Activated naive CD8-positive, alpha-beta T cell treated with anti-CD3 and anti-CD28 coated beads, Interleukin-2, amount 50 U/mL, for 16 hours (primary cell): ENCODE measurements at regions not wholly inside any gene's neighbourhood (a gene's known extent, or its start where the extent isn't known, plus 50 kb on each side); places are given as distances from the start of the nearest gene placed in this dataset.
"Not testable (repeated sequence)": the region's sequence is repeated elsewhere in the genome, so short reads cannot be mapped to it uniquely, and the experiment has no call there.

Experiments used
- DNase-seq: peaks from one replicate; pipeline ENCODE4 v3.0.0-alpha.2; 2020; ENCODE audit warnings: low read depth, low spot score

- not testable (repeated sequence) for DNase-seq
Measured at GRCh38 chr7:6938284-6938683, 112.2 kb upstream of the CCZ1B start.

GRCh38 chr7:6939126-6939525 is 113.1 kb upstream of the CCZ1B start:
- DNase-seq, result not testable (repeated sequence)

- DNase-seq, result not testable (repeated sequence)
Measured at GRCh38 chr7:6939896-6940295, 113.8 kb upstream of the CCZ1B start.

- DNase-seq, result not testable (repeated sequence)
Measured at GRCh38 chr7:6946873-6947272, 120.8 kb upstream of the CCZ1B start.

- not testable (repeated sequence) for DNase-seq
Measured at GRCh38 chr7:6950231-6950630, 124.2 kb upstream of the CCZ1B start.

- DNase-seq, result not testable (repeated sequence)
Measured at GRCh38 chr7:6951553-6951952, 125.5 kb upstream of the CCZ1B start.

GRCh38 chr7:6953138-6953797 is 127.2 kb upstream of the CCZ1B start:
- DNase-seq, result not testable (repeated sequence)

GRCh38 chr7:6953798-6954181 is 127.7 kb upstream of the CCZ1B start:
- DNase-seq, result not testable (repeated sequence)

- DNase-seq, result not testable (repeated sequence)
Measured at GRCh38 chr7:6955385-6955784, 129.3 kb upstream of the CCZ1B start.

GRCh38 chr7:6955990-6956566 is 130.0 kb upstream of the CCZ1B start:
- not testable (repeated sequence) for DNase-seq

- DNase-seq, result not testable (repeated sequence)
Measured at GRCh38 chr7:6958371-6958770, 132.3 kb upstream of the CCZ1B start.

GRCh38 chr7:6959942-6960341 is 133.9 kb upstream of the CCZ1B start:
- not testable (repeated sequence) for DNase-seq

- not testable (repeated sequence) for DNase-seq
Measured at GRCh38 chr7:6962871-6963270, 136.8 kb upstream of the CCZ1B start.

- DNase-seq, result peak; percentile 17
Measured at GRCh38 chr7:6965051-6965450, 139.0 kb upstream of the CCZ1B start.

- DNase-seq, result not testable (repeated sequence)
Measured at GRCh38 chr7:6970180-6970579, 144.1 kb upstream of the CCZ1B start.

GRCh38 chr7:6974876-6975275 is 148.8 kb upstream of the CCZ1B start:
- DNase-seq, result not testable (repeated sequence)

- not testable (repeated sequence) for DNase-seq
Measured at GRCh38 chr7:6975346-6975745, 149.3 kb upstream of the CCZ1B start.

GRCh38 chr7:6977368-6977767 is 151.3 kb upstream of the CCZ1B start:
- not testable (repeated sequence) for DNase-seq

GRCh38 chr7:6978326-6978725 is 152.3 kb upstream of the CCZ1B start:
- not testable (repeated sequence) for DNase-seq

- DNase-seq, result not testable (repeated sequence)
Measured at GRCh38 chr7:6979456-6979855, 153.4 kb upstream of the CCZ1B start.

GRCh38 chr7:6982375-6982774 is 156.3 kb upstream of the CCZ1B start:
- DNase-seq, result not testable (repeated sequence)

- DNase-seq, result not testable (repeated sequence)
Measured at GRCh38 chr7:6986892-6987291, 160.8 kb upstream of the CCZ1B start.

GRCh38 chr7:6988608-6989007 is 162.5 kb upstream of the CCZ1B start:
- DNase-seq, result not testable (repeated sequence)
